ENCODE measurements at regions not wholly inside any gene's neighbourhood (a gene's known extent, or its start where the extent isn't known, plus 50 kb on each side); places are given as distances from the start of the nearest gene placed in this dataset.

DNA sequence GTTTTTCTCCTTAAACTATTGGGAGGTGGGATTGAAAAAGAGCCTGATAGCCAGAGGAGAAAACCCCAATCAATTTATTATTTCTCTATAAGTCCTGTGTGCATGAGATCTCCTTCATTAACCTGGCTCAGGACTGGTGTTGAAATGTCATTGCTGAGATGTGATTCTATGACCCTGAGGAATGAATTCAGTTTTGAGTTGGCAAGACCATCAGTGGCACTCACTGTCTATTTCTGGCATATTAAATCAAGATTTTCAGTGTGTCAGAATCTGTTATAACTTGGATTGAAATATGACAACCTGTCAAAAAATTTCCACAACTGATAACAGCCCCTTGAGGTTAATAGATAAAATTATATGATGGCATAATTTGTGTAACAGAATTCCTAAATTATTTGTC lies 431.1 kb downstream of the TFAP2B start:
- no peak for DNase-seq (ENCODE audit: low spot score)

- DNase-seq (ENCODE audit: low spot score), result no peak
These were observed 431.6 kb downstream of the TFAP2B start for GRCh38 chr6:51250317-51250716.

- no peak for DNase-seq (ENCODE audit: low spot score)
These were observed 439.3 kb downstream of the TFAP2B start for GRCh38 chr6:51257938-51258337.

DNA sequence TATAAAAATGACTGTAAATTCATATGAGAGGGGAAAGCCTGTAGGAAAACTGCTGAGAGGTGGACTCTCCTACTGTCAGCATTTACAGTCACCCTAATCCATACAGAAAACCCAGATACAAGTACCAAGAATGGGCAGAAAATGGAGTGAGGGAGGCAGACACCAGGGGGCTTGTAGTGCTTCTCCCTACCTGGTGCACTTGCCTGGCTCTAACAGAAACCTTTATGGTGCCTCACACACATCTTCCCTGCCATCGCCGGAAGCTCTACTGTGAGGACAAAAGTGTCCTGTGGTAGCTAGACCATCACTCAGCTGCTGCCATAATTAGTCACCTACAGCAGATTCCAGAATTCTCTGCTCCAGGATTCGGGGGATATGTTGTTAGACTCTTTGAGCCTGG lies 441.3 kb downstream of the TFAP2B start:
- no peak for DNase-seq (ENCODE audit: low spot score)

DNA sequence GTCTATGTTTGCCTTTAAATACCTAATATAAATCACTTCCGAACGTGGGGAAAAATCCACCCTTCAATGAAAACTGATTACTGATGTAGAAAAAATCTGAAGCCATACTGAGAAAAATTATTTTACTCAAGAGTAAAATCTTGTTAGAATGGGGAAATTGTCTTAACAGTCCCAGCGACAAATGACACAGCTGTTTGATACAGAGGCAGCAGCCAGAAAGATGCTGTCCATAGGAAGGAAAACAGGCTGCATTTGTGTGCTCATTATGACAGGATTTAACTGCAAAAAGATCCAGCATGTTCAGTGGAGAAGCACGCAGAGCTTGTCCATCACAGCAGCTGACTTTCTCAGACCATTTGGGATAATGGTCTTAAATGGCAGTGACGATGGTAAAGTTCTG lies 443.0 kb downstream of the TFAP2B start:
- DNase-seq (ENCODE audit: low spot score), result no peak

DNA sequence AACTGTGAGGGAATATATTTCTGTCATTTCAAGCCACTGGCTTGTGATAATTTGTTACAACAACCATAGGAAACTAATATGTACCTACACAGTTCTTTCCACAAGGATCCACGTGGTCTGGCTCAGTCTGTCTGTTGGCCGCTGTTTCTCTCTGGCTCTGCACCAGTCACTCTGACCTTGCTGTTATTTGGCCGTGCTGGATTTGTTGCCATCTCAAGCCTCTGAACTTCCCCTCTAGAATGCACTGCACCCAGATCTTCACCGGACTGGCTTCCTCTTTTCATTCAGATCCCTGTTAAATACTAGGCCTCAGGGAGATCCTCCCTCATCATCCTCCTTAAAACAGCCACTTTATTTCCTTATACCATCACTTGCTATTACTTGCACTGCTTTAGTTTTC lies 446.8 kb downstream of the TFAP2B start:
- no peak for DNase-seq (ENCODE audit: low spot score)

- DNase-seq (ENCODE audit: low spot score), result peak; percentile 58
These were observed 447.9 kb downstream of the TFAP2B start for GRCh38 chr6:51266604-51267003.

GRCh38 chr6:51268666-51269065 lies 450.0 kb downstream of the TFAP2B start:
- DNase-seq (ENCODE audit: low spot score), result no peak

GRCh38 chr6:51269876-51270275 lies 451.2 kb downstream of the TFAP2B start:
- DNase-seq (ENCODE audit: low spot score), result no peak

GRCh38 chr6:51271615-51272014 lies 452.9 kb downstream of the TFAP2B start:
- no peak for DNase-seq (ENCODE audit: low spot score)

DNA sequence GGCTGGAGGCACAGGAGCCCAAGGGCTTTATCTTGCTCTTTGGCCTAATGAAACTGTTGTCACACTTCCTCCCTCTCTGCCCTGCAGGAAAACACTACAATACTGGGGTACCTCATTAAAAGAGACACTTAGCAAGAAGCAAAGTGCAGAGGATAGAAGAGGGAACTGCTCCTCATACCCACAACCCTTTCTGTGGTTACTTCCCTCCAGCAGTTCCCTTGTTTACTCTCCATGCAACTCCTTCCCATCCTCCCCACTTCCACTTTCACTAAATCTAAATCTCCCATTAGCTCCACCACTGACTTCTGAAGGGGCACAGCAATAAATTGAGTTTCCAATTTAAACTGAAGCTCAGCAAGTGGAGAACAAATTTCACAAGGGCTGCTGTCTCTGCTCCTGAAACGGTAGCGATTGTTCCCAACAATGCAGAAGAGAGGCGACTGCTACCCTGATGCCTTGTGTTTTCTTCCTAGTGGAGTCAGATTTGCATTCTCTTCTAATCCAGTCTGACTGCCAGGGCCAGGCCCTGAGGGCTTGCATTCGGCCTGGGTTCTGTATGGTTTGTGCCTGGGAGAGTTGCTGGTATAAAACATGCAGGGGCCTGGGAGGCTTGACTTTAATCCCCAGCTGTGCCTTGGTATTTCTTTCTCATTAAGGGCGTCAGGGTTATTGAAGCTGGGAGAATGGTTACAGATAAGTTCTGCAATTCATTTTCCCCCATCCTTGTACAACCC lies 454.7 kb downstream of the TFAP2B start:
- DNase-seq (ENCODE audit: low spot score), result no peak

GRCh38 chr6:51277474-51277873 lies 458.8 kb downstream of the TFAP2B start:
- no peak for DNase-seq (ENCODE audit: low spot score)

GRCh38 chr6:51282026-51282425 lies 463.4 kb downstream of the TFAP2B start:
- no peak for DNase-seq (ENCODE audit: low spot score)

GRCh38 chr6:51283723-51284355 lies 465.2 kb downstream of the TFAP2B start:
- DNase-seq (ENCODE audit: low spot score), result no peak

GRCh38 chr6:51285876-51286275 lies 467.2 kb downstream of the TFAP2B start:
- DNase-seq (ENCODE audit: low spot score), result no peak

DNA sequence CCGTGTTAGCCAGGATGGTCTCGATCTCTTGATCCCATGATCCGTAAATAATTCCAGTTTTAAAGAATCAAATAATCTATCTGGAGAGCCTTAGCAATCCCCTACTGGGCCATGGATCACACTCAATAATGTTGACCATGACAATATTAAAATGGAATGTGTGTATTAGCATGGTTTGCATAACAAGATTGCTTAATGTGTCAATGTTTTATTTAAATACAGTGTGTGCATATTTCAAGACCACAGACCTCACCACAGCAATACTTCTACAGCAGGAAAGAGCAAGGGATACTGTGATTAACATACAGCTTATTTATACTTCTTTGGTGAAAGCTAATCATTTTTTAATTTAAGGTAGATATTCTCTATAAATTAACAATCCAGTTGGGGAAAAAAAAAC lies 470.4 kb downstream of the TFAP2B start:
- peak; percentile 18 for DNase-seq (ENCODE audit: low spot score)

DNA sequence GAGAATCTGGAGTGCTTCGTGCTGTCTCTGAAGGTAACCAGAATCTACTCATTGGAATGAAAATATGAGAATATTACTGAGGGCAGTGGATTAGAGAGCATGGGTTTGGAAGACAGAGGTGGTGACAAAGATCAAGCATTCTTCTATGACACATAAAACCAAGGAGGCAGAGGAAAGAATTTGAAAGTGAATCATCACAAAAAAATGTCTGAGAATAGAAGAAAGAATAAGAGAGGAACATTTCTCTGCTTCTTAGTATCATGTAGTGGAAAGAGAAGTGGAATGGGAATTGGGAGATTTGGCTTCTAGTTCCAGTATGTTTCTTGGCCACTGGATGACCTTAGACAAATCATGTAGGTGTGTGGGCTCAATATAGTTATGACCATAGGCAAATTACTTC lies 474.0 kb downstream of the TFAP2B start:
- DNase-seq (ENCODE audit: low spot score), result no peak

GRCh38 chr6:51299621-51300380 lies 481.1 kb downstream of the TFAP2B start:
- peak; percentile 29 for DNase-seq (ENCODE audit: low spot score)

DNA sequence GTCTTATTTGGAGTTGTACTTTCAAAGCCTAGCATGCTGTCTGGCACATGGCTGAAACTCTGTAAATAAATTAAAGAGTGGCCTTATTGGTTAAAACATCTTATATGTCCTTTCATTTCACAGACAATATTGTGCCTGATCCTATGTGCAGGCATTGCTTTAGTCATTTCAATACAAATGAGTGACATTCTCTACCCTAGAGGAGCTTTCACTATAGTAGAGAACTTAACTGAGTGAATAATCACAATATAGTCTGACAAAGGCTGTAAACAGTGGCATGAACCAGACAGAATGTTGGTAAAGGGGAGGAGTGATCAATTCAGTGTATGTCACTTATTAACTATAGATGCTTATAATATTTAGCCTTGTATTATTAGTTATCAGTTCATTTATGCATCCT lies 481.8 kb downstream of the TFAP2B start:
- no peak for DNase-seq (ENCODE audit: low spot score)

DNA sequence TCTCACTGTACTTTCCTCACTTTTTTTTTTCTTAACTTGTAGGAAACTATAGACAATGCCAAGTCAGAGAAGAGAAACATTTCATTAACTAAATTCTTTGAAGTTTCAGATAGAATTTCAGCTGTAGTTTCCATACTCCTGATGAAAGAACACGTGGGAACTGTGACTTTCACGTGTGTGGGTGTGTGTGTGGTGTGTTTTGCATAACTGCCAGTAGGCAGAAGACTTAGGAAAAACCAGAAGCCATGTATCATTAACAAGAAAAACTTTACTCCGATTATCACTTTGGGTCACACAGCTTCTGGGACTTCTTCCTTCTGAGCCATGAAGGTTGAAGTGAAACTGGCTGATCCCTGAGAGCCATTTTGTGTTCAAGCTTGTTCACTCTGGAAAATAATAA lies 483.3 kb downstream of the TFAP2B start:
- DNase-seq (ENCODE audit: low spot score), result no peak

DNA sequence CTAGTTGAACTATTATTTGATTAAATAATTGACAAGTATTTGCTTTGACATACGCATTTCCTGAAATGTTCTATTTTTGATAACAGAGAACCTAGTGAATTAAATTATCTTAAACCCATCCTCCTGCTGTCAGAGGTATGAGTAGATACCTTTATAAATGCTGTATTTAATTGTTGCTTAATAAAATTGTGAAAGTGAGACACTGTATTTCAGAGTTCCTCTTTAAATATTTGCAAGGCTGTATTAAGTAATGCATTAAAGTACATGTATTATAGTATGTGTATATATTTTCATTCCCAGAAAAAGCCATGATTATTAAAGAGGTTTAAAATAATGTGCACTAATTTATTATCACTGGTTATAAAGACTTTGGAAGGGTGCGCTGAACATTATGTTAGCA lies 483.8 kb downstream of the TFAP2B start:
- DNase-seq (ENCODE audit: low spot score), result no peak

DNA sequence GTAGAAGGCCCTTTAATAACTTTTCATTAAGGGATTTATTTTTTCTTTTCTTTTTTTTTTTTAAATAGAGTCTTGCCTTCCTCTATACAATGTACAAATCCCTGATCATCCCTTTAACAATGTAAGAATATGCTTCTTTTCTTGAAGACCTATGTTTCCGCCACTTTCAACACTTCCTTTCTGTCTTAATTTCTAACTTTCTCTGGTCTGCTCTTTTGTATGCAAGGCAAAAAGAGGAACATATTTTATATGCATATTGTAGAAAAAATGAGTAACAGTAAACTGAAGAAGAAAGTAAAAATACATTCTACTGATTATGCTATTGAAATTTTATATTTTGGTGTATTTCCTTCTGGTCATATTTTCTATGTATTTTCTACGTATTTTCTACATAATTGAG lies 484.7 kb downstream of the TFAP2B start:
- no peak for DNase-seq (ENCODE audit: low spot score)

GRCh38 chr6:51314965-51315364 lies 496.3 kb downstream of the TFAP2B start:
- no peak for DNase-seq (ENCODE audit: low spot score)
